ENCODE measurements at regions not wholly inside any gene's neighbourhood (a gene's known extent, or its start where the extent isn't known, plus 50 kb on each side); places are given as distances from the start of the nearest gene placed in this dataset.
"Not testable (repeated sequence)": the region's sequence is repeated elsewhere in the genome, so short reads cannot be mapped to it uniquely, and the experiment has no call there.

GRCh38 chr4:153093396-153093795 lies 110.8 kb upstream of the TRIM2 start:
- DNase-seq (ENCODE audit: insufficient read length), result no peak
- FAIRE-seq, result no peak
- no peak for TF ChIP-seq POLR2AphosphoS5 (IDR thresholded peaks at IDR 0.05; ENCODE audit: low read depth, low read length)
- TF ChIP-seq POLR2A (IDR thresholded peaks at IDR 0.05; ENCODE audit: low read depth, low read length), result no peak
- no peak for TF ChIP-seq TAF1 (IDR thresholded peaks at IDR 0.05; ENCODE audit: borderline replicate concordance, low read depth, low read length)

GRCh38 chr4:153093802-153094201 lies 110.4 kb upstream of the TRIM2 start:
- FAIRE-seq, result no peak
- TF ChIP-seq POLR2A (IDR thresholded peaks at IDR 0.05; ENCODE audit: low read depth, low read length), result no peak
- TF ChIP-seq TAF1 (IDR thresholded peaks at IDR 0.05; ENCODE audit: borderline replicate concordance, low read depth, low read length), result no peak
- TF ChIP-seq POLR2AphosphoS5 (IDR thresholded peaks at IDR 0.05; ENCODE audit: low read depth, low read length), result no peak
- no peak for DNase-seq (ENCODE audit: insufficient read length)

- no peak for DNase-seq (ENCODE audit: insufficient read length)
- no peak for FAIRE-seq
- TF ChIP-seq TAF1 (IDR thresholded peaks at IDR 0.05; ENCODE audit: borderline replicate concordance, low read depth, low read length) (no peak), POLR2A (IDR thresholded peaks at IDR 0.05; ENCODE audit: low read depth, low read length) (no peak), POLR2AphosphoS5 (IDR thresholded peaks at IDR 0.05; ENCODE audit: low read depth, low read length) (no peak)
Observed at GRCh38 chr4:153094435-153094834, 109.8 kb upstream of the TRIM2 start.

GRCh38 chr4:153095448-153096204 lies 108.6 kb upstream of the TRIM2 start:
- no peak for FAIRE-seq
- no peak for DNase-seq (ENCODE audit: insufficient read length)
- TF ChIP-seq TAF1 (IDR thresholded peaks at IDR 0.05; ENCODE audit: borderline replicate concordance, low read depth, low read length) (no peak), POLR2A (IDR thresholded peaks at IDR 0.05; ENCODE audit: low read depth, low read length) (no peak), POLR2AphosphoS5 (IDR thresholded peaks at IDR 0.05; ENCODE audit: low read depth, low read length) (no peak)

GRCh38 chr4:153096344-153096743 lies 107.9 kb upstream of the TRIM2 start:
- no peak for FAIRE-seq
- TF ChIP-seq TAF1 (IDR thresholded peaks at IDR 0.05; ENCODE audit: borderline replicate concordance, low read depth, low read length), result no peak
- no peak for TF ChIP-seq POLR2AphosphoS5 (IDR thresholded peaks at IDR 0.05; ENCODE audit: low read depth, low read length)
- TF ChIP-seq POLR2A (IDR thresholded peaks at IDR 0.05; ENCODE audit: low read depth, low read length), result no peak
- no peak for DNase-seq (ENCODE audit: insufficient read length)

GRCh38 chr4:153098427-153098826 lies 105.8 kb upstream of the TRIM2 start:
- TF ChIP-seq POLR2A (IDR thresholded peaks at IDR 0.05; ENCODE audit: low read depth, low read length) (no peak), TAF1 (IDR thresholded peaks at IDR 0.05; ENCODE audit: borderline replicate concordance, low read depth, low read length) (no peak), POLR2AphosphoS5 (IDR thresholded peaks at IDR 0.05; ENCODE audit: low read depth, low read length) (no peak)
- FAIRE-seq (no peak), DNase-seq (ENCODE audit: insufficient read length) (no peak)

- TF ChIP-seq POLR2A (IDR thresholded peaks at IDR 0.05; ENCODE audit: low read depth, low read length) (no peak), TAF1 (IDR thresholded peaks at IDR 0.05; ENCODE audit: borderline replicate concordance, low read depth, low read length) (no peak), POLR2AphosphoS5 (IDR thresholded peaks at IDR 0.05; ENCODE audit: low read depth, low read length) (no peak)
- FAIRE-seq, result no peak
- DNase-seq (ENCODE audit: insufficient read length), result no peak
Observed at GRCh38 chr4:153099391-153100140, 104.7 kb upstream of the TRIM2 start.

- not testable (repeated sequence) for FAIRE-seq; DNase-seq (ENCODE audit: insufficient read length)
Observed at GRCh38 chr4:153106736-153107135, 97.5 kb upstream of the TRIM2 start.

- TF ChIP-seq POLR2A (IDR thresholded peaks at IDR 0.05; ENCODE audit: low read depth, low read length) (no peak), TAF1 (IDR thresholded peaks at IDR 0.05; ENCODE audit: borderline replicate concordance, low read depth, low read length) (no peak)
- no peak for DNase-seq (ENCODE audit: insufficient read length)
- no peak for FAIRE-seq
Observed at GRCh38 chr4:153107246-153107645, 97.0 kb upstream of the TRIM2 start.

- TF ChIP-seq TAF1 (IDR thresholded peaks at IDR 0.05; ENCODE audit: borderline replicate concordance, low read depth, low read length) (no peak), POLR2A (IDR thresholded peaks at IDR 0.05; ENCODE audit: low read depth, low read length) (no peak), POLR2AphosphoS5 (IDR thresholded peaks at IDR 0.05; ENCODE audit: low read depth, low read length) (no peak)
- FAIRE-seq, result no peak
- no peak for DNase-seq (ENCODE audit: insufficient read length)
Observed at GRCh38 chr4:153109296-153109849, 94.9 kb upstream of the TRIM2 start.

GRCh38 chr4:153110739-153111138 lies 93.5 kb upstream of the TRIM2 start:
- FAIRE-seq, result no peak
- no peak for DNase-seq (ENCODE audit: insufficient read length)

More at GRCh38 chr4:153110739-153111138, 93.5 kb upstream of the TRIM2 start:
- TF ChIP-seq POLR2AphosphoS5 (IDR thresholded peaks at IDR 0.05; ENCODE audit: low read depth, low read length) (no peak), TAF1 (IDR thresholded peaks at IDR 0.05; ENCODE audit: borderline replicate concordance, low read depth, low read length) (no peak)
